ENCODE measurements at regions not wholly inside any gene's neighbourhood (a gene's known extent, or its start where the extent isn't known, plus 50 kb on each side); places are given as distances from the start of the nearest gene placed in this dataset.

- no peak for TF ChIP-seq CTCF (IDR thresholded peaks at IDR 0.05; ENCODE audit: extremely low read depth, low read depth, low read length)
- Histone ChIP-seq H3K4me1 (ENCODE audit: insufficient read depth, low read length) (no peaks in the 10 kb centered on the region), H2AFZ (ENCODE audit: low read length) (no peak overlapping the region), H3K27me3 (ENCODE audit: insufficient read depth, low read length) (no peaks in the 10 kb centered on the region), H3K9me3 (ENCODE audit: low read depth, low read length) (no peaks in the 10 kb centered on the region), H3K79me2 (ENCODE audit: insufficient read depth, low read length) (no peaks in the 10 kb centered on the region), H3K27ac (ENCODE audit: low read depth, low read length) (no peak overlapping the region), H3K36me3 (ENCODE audit: insufficient read depth, low read length) (no peaks in the 10 kb centered on the region), H3K4me3 (ENCODE audit: insufficient read depth, low read length) (no peak overlapping the region), H3K4me2 (ENCODE audit: insufficient read depth, low read length) (no peak overlapping the region), H4K20me1 (ENCODE audit: insufficient read depth, low read length) (no peaks in the 10 kb centered on the region)
- DNase-seq (ENCODE audit: insufficient read length, low spot score, missing footprints), result no peak
Observed at GRCh38 chr1:187617776-187618175, 789.0 kb downstream of the PLA2G4A start.

GRCh38 chr1:187619175-187619574 lies 790.4 kb downstream of the PLA2G4A start:
- Histone ChIP-seq H3K79me2 (ENCODE audit: insufficient read depth, low read length) (no peaks in the 10 kb centered on the region), H2AFZ (ENCODE audit: low read length) (no peak overlapping the region), H3K27ac (ENCODE audit: low read depth, low read length) (no peak overlapping the region), H3K4me1 (ENCODE audit: insufficient read depth, low read length) (no peaks in the 10 kb centered on the region), H3K4me2 (ENCODE audit: insufficient read depth, low read length) (no peak overlapping the region), H3K4me3 (ENCODE audit: insufficient read depth, low read length) (no peak overlapping the region), H3K36me3 (ENCODE audit: insufficient read depth, low read length) (no peaks in the 10 kb centered on the region), H3K27me3 (ENCODE audit: insufficient read depth, low read length) (no peaks in the 10 kb centered on the region), H3K9me3 (ENCODE audit: low read depth, low read length) (no peaks in the 10 kb centered on the region), H4K20me1 (ENCODE audit: insufficient read depth, low read length) (no peaks in the 10 kb centered on the region)
- TF ChIP-seq CTCF (IDR thresholded peaks at IDR 0.05; ENCODE audit: extremely low read depth, low read depth, low read length), result no peak
- DNase-seq (ENCODE audit: insufficient read length, low spot score, missing footprints), result no peak

GRCh38 chr1:187621951-187622350 lies 793.2 kb downstream of the PLA2G4A start:
- Histone ChIP-seq H3K27ac (ENCODE audit: low read depth, low read length) (no peak overlapping the region), H3K4me2 (ENCODE audit: insufficient read depth, low read length) (no peak overlapping the region), H2AFZ (ENCODE audit: low read length) (no peak overlapping the region)

GRCh38 chr1:187622545-187622944 lies 793.8 kb downstream of the PLA2G4A start:
- Histone ChIP-seq H3K27me3 (ENCODE audit: insufficient read depth, low read length) (no peaks in the 10 kb centered on the region), H3K79me2 (ENCODE audit: insufficient read depth, low read length) (no peaks in the 10 kb centered on the region), H3K4me3 (ENCODE audit: insufficient read depth, low read length) (no peak overlapping the region), H3K4me2 (ENCODE audit: insufficient read depth, low read length) (no peak overlapping the region), H3K4me1 (ENCODE audit: insufficient read depth, low read length) (no peaks in the 10 kb centered on the region), H2AFZ (ENCODE audit: low read length) (no peak overlapping the region), H4K20me1 (ENCODE audit: insufficient read depth, low read length) (no peaks in the 10 kb centered on the region), H3K27ac (ENCODE audit: low read depth, low read length) (no peak overlapping the region), H3K36me3 (ENCODE audit: insufficient read depth, low read length) (no peaks in the 10 kb centered on the region), H3K9me3 (ENCODE audit: low read depth, low read length) (no peaks in the 10 kb centered on the region)
- TF ChIP-seq CTCF (IDR thresholded peaks at IDR 0.05; ENCODE audit: extremely low read depth, low read depth, low read length), result no peak
- DNase-seq (ENCODE audit: insufficient read length, low spot score, missing footprints), result no peak

More at GRCh38 chr1:187621951-187622350, 793.2 kb downstream of the PLA2G4A start:
- no peaks in the 10 kb centered on the region for H3K36me3 ChIP-seq (ENCODE audit: insufficient read depth, low read length)
- DNase-seq (ENCODE audit: insufficient read length, low spot score, missing footprints), result no peak
- TF ChIP-seq CTCF (IDR thresholded peaks at IDR 0.05; ENCODE audit: extremely low read depth, low read depth, low read length), result no peak
- H3K79me2 ChIP-seq (ENCODE audit: insufficient read depth, low read length), result no peaks in the 10 kb centered on the region
- no peaks in the 10 kb centered on the region for H4K20me1 ChIP-seq (ENCODE audit: insufficient read depth, low read length)
- H3K27me3 ChIP-seq (ENCODE audit: insufficient read depth, low read length), result no peaks in the 10 kb centered on the region
- H3K4me3 ChIP-seq (ENCODE audit: insufficient read depth, low read length), result no peak overlapping the region
- no peaks in the 10 kb centered on the region for H3K9me3 ChIP-seq (ENCODE audit: low read depth, low read length)
- H3K4me1 ChIP-seq (ENCODE audit: insufficient read depth, low read length), result no peaks in the 10 kb centered on the region
